Peyer's patch (tissue), 4 donors: ENCODE measurements at regions not wholly inside any gene's neighbourhood (a gene's known extent, or its start where the extent isn't known, plus 50 kb on each side); places are given as distances from the start of the nearest gene placed in this dataset.

Source experiments
- CTCF ChIP-seq, 6 experiments: fragments of 450-650 bp in 4 of 6; fragments of 200-600 bp in 2 of 6; sonication (generic) in 1 of 6; IDR thresholded peaks; one replicate each; pipeline ENCODE4 v1.5.1; 2017 to 2019; ENCODE audit warnings: antibody characterized with exemption in 6 of 6, mild to moderate bottlenecking in 3 of 6, moderate library complexity in 1 of 6
- POLR2A ChIP-seq, 2 donors: fragments of 450-650 bp; IDR thresholded peaks; one replicate each; pipeline ENCODE4 v1.5.1; 2017; ENCODE audit warnings: antibody characterized with exemption in 2 of 2, mild to moderate bottlenecking in 2 of 2, moderate library complexity in 2 of 2

DNA sequence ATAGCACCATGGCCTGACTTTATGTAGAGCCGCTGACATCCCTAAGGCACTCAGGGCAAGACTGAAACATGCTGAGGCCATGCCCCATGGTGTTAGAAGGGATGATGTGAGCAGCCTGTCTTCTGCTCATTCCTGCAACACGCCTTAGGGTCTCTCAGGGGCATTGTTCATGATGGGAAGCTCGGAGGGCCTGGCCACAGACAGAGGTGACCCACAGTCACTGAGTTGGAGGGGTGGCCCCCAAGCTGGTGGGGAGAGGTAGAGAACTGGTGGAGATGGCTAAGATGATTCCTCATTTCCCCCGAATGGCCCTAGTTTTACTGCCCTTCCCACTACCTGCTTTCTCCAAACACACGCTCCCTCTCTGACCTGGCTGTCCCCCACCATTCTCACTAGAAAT, 135.2 kb downstream of the BARX1 start:
- TF ChIP-seq CTCF (IDR thresholded peaks at IDR 0.05) (no peak), POLR2A (IDR thresholded peaks at IDR 0.05) (no peak)
